Cardiac muscle cell (in vitro differentiated cells and primary cell): ENCODE measurements at regions not wholly inside any gene's neighbourhood (a gene's known extent, or its start where the extent isn't known, plus 50 kb on each side); places are given as distances from the start of the nearest gene placed in this dataset.
A peak's percentile ranks its signal among the peaks of the same experiment; 100 is the strongest.

Experiments
- DNase-seq, 2 donors: peaks; one replicate each; pipeline versions ENCODE4 v3.0.0 to v3.0.0-alpha.2; 2010 to 2017; ENCODE audit warnings: low read depth in 1 of 2, low spot score in 1 of 2
- H3K27ac ChIP-seq: fragments of 200-600 bp; sonication (generic); 2 replicates; pipeline ENCODE4 v1.5.1; 2016
- H3K27me3 ChIP-seq: fragments of 200-600 bp; sonication (generic); 2 replicates; pipeline ENCODE4 v1.6.0; 2016; ENCODE audit warnings: control low read depth
- H3K36me3 ChIP-seq: fragments of 200-600 bp; sonication (generic); 2 replicates; pipeline ENCODE4 v1.5.1; 2016; ENCODE audit warnings: control low read depth
- H3K4me1 ChIP-seq: fragments of 200-600 bp; sonication (generic); 2 replicates; pipeline ENCODE4 v1.8.1; 2017; ENCODE audit warnings: low read depth, mild to moderate bottlenecking, mixed run types
- H3K4me3 ChIP-seq: fragments of 200-600 bp; sonication (generic); 2 replicates; pipeline ENCODE4 v1.5.1; 2016; ENCODE audit warnings: mild to moderate bottlenecking
- H3K9me3 ChIP-seq: fragments of 200-600 bp; sonication (generic); 2 replicates; pipeline ENCODE4 v1.5.1; 2017; ENCODE audit warnings: low read depth, mild to moderate bottlenecking, control low read depth
- CTCF ChIP-seq: IDR thresholded peaks from 2 replicates; pipeline ENCODE4 v1.5.1; 2012; ENCODE audit warnings: low read depth, mild to moderate bottlenecking, low read length

GRCh38 chr14:62428429-62429203 lies 616.6 kb downstream of the KCNH5 start:
- Histone ChIP-seq H3K4me1 (no peaks in the 10 kb centered on the region), H3K4me3 (no peak overlapping the region), H3K27ac (no peak overlapping the region), H3K36me3 (no peaks in the 10 kb centered on the region), H3K9me3 (no peaks in the 10 kb centered on the region), H3K27me3 (no peaks in the 10 kb centered on the region)
- no peak for TF ChIP-seq CTCF
- DNase-seq, result peak in 1 of 2 donors; percentile 53

- Histone ChIP-seq H3K9me3 (no peaks in the 10 kb centered on the region), H3K27ac (no peak overlapping the region), H3K36me3 (no peaks in the 10 kb centered on the region), H3K27me3 (no peaks in the 10 kb centered on the region), H3K4me1 (no peaks in the 10 kb centered on the region), H3K4me3 (no peak overlapping the region)
- no peak for TF ChIP-seq CTCF
- no peak for DNase-seq
These were observed 615.6 kb downstream of the KCNH5 start for GRCh38 chr14:62429683-62430082.

- Histone ChIP-seq H3K27me3 (no peaks in the 10 kb centered on the region), H3K36me3 (no peaks in the 10 kb centered on the region), H3K9me3 (no peaks in the 10 kb centered on the region), H3K27ac (no peak overlapping the region), H3K4me3 (no peak overlapping the region), H3K4me1 (no peaks in the 10 kb centered on the region)
- TF ChIP-seq CTCF, result no peak
- no peak for DNase-seq
These were observed 613.8 kb downstream of the KCNH5 start for GRCh38 chr14:62431496-62431895.

GRCh38 chr14:62432955-62433354 lies 612.3 kb downstream of the KCNH5 start:
- H3K36me3 ChIP-seq, result no peaks in the 10 kb centered on the region
- no peaks in the 10 kb centered on the region for H3K4me1 ChIP-seq
- TF ChIP-seq CTCF, result no peak
- H3K9me3 ChIP-seq, result no peaks in the 10 kb centered on the region
- no peak overlapping the region for H3K4me3 ChIP-seq
- H3K27ac ChIP-seq, result no peak overlapping the region
- DNase-seq, result no peak
- H3K27me3 ChIP-seq, result no peaks in the 10 kb centered on the region

- DNase-seq, result no peak
- H3K4me3 ChIP-seq, result no peak overlapping the region
- H3K9me3 ChIP-seq, result no peaks in the 10 kb centered on the region
- no peaks in the 10 kb centered on the region for H3K4me1 ChIP-seq
- H3K36me3 ChIP-seq, result no peaks in the 10 kb centered on the region
- H3K27ac ChIP-seq, result no peak overlapping the region
- TF ChIP-seq CTCF, result no peak
- H3K27me3 ChIP-seq, result no peaks in the 10 kb centered on the region
These were observed 609.0 kb downstream of the KCNH5 start for GRCh38 chr14:62436261-62436660.

- H3K4me1 ChIP-seq, result no peaks in the 10 kb centered on the region
- H3K36me3 ChIP-seq, result no peaks in the 10 kb centered on the region
- H3K4me3 ChIP-seq, result no peak overlapping the region
- H3K27me3 ChIP-seq, result no peaks in the 10 kb centered on the region
- TF ChIP-seq CTCF, result no peak
- no peak for DNase-seq
- no peaks in the 10 kb centered on the region for H3K9me3 ChIP-seq
- no peak overlapping the region for H3K27ac ChIP-seq
These were observed 606.0 kb downstream of the KCNH5 start for GRCh38 chr14:62439210-62439609.
